GM23338 (cell line): ENCODE measurements at regions not wholly inside any gene's neighbourhood (a gene's known extent, or its start where the extent isn't known, plus 50 kb on each side); places are given as distances from the start of the nearest gene placed in this dataset.

ENCODE experiments used
- ATAC-seq: fragments of 200-7000 bp; cut with Tn5 transposase; 3 replicates; pipeline ENCODE4 v1.9.1; 2020
- DNase-seq: peaks from one replicate; pipeline ENCODE4 v3.0.0-alpha.2; 2015; ENCODE audit warnings: low spot score
- H2AFZ ChIP-seq: fragments of 200-600 bp; sonication (generic); 2 replicates; pipeline ENCODE4 v1.8.0; 2016; ENCODE audit warnings: antibody characterized with exemption, mild to moderate bottlenecking, moderate library complexity
- H3F3A ChIP-seq: fragments of 200-600 bp; sonication (generic); replicated peaks from 2 replicates; pipeline ENCODE4 v1.8.0; 2017; ENCODE audit warnings: antibody characterized with exemption, mixed run types, low read depth
- H3K27ac ChIP-seq: fragments of 200-600 bp; sonication (generic); 2 replicates; pipeline ENCODE4 v1.6.1; 2016; ENCODE audit warnings: low read depth
- H3K27me3 ChIP-seq: fragments of 200-600 bp; sonication (generic); 2 replicates; pipeline ENCODE4 v1.8.0; 2016; ENCODE audit warnings: mild to moderate bottlenecking, mixed run types, moderate library complexity; ENCODE audit not compliant: insufficient read depth
- H3K36me3 ChIP-seq: fragments of 200-600 bp; sonication (generic); 2 replicates; pipeline ENCODE4 v1.8.0; 2016; ENCODE audit warnings: mild to moderate bottlenecking; ENCODE audit not compliant: insufficient read depth
- H3K4me1 ChIP-seq: fragments of 200-600 bp; sonication (generic); 2 replicates; pipeline ENCODE4 v1.8.0; 2016; ENCODE audit warnings: mild to moderate bottlenecking, moderate library complexity; ENCODE audit not compliant: insufficient read depth
- H3K4me2 ChIP-seq: fragments of 200-600 bp; sonication (generic); 2 replicates; pipeline ENCODE4 v1.7.1; 2017; ENCODE audit warnings: mixed run types
- H3K4me3 ChIP-seq: fragments of 200-600 bp; sonication (generic); 2 replicates; pipeline ENCODE4 v1.6.1; 2016; ENCODE audit warnings: mixed run types
- H3K79me2 ChIP-seq: fragments of 200-600 bp; sonication (generic); replicated peaks from 2 replicates; pipeline ENCODE4 v1.8.0; 2017; ENCODE audit warnings: mild to moderate bottlenecking; ENCODE audit not compliant: insufficient read depth
- H3K9me2 ChIP-seq: fragments of 200-600 bp; sonication (generic); 2 replicates; pipeline ENCODE4 v1.8.0; 2017; ENCODE audit not compliant: insufficient read depth
- H4K20me1 ChIP-seq: fragments of 200-600 bp; sonication (generic); replicated peaks from 2 replicates; pipeline ENCODE4 v1.8.0; 2017; ENCODE audit warnings: mild to moderate bottlenecking; ENCODE audit not compliant: insufficient read depth
- H3K27ac Mint-ChIP-seq: 2 replicates; pipeline ENCODE4 v1.8.0; 2020; ENCODE audit warnings: inconsistent platforms, mild to moderate bottlenecking, moderate library complexity, mixed read lengths
- H3K27me3 Mint-ChIP-seq: 3 replicates; pipeline ENCODE4 v1.8.0; 2022; ENCODE audit warnings: low read depth, mild to moderate bottlenecking, moderate library complexity, mixed read lengths, inconsistent platforms; ENCODE audit not compliant: insufficient read depth, poor library complexity
- H3K36me3 Mint-ChIP-seq: 3 replicates; pipeline ENCODE4 v1.8.0; 2021; ENCODE audit warnings: low read depth, mild to moderate bottlenecking, inconsistent platforms, moderate library complexity, mixed read lengths
- H3K4me1 Mint-ChIP-seq: 3 replicates; pipeline ENCODE4 v1.8.0; 2020; ENCODE audit warnings: mild to moderate bottlenecking, inconsistent platforms, mixed read lengths
- H3K4me3 Mint-ChIP-seq: 3 replicates; pipeline ENCODE4 v1.8.0; 2021; ENCODE audit warnings: moderate library complexity, mild to moderate bottlenecking, inconsistent platforms, mixed read lengths
- H3K9me3 Mint-ChIP-seq: 3 replicates; pipeline ENCODE4 v1.8.0; 2020; ENCODE audit warnings: moderate library complexity, mild to moderate bottlenecking, inconsistent platforms, mixed read lengths
- CREB1 ChIP-seq: fragments of 250-450 bp; sonication (Bioruptor Pico); IDR thresholded peaks from 2 replicates; pipeline ENCODE4 v1.5.0; 2020; ENCODE audit warnings: low read depth, mild to moderate bottlenecking, moderate library complexity
- CTCF ChIP-seq, 2 experiments: fragments of 200-600 bp in 1 of 2; sonication (generic) in 1 of 2; conservative IDR thresholded peaks; 2 replicates each; pipeline versions ENCODE4 v1.5.1 to v1.6.1; 2016 to 2017; ENCODE audit warnings: antibody characterized with exemption in 2 of 2, low read depth in 2 of 2, mild to moderate bottlenecking in 2 of 2, moderate library complexity in 1 of 2
- ETS1 ChIP-seq: IDR thresholded peaks from 2 replicates; pipeline ENCODE4 v1.6.1; 2016; ENCODE audit warnings: antibody characterized with exemption
- EZH2 ChIP-seq: fragments of 200-600 bp; sonication (generic); IDR thresholded peaks from one replicate; pipeline ENCODE4 v1.8.0; 2017; ENCODE audit warnings: antibody characterized with exemption, mild to moderate bottlenecking, low read depth; ENCODE audit not compliant: unreplicated experiment
- EZH2phosphoT487 ChIP-seq: fragments of 200-600 bp; sonication (generic); IDR thresholded peaks from one replicate; pipeline ENCODE4 v1.8.1; 2018; ENCODE audit warnings: antibody characterized with exemption; ENCODE audit not compliant: unreplicated experiment
- JUNB ChIP-seq: IDR thresholded peaks from one replicate; pipeline ENCODE4 v1.6.1; 2016; ENCODE audit warnings: antibody characterized with exemption; ENCODE audit not compliant: unreplicated experiment
- NANOG ChIP-seq: IDR thresholded peaks from 2 replicates; pipeline ENCODE4 v1.6.1; 2016; ENCODE audit warnings: antibody characterized with exemption, borderline replicate concordance
- REST ChIP-seq: IDR thresholded peaks from one replicate; pipeline ENCODE4 v1.6.1; 2018; ENCODE audit warnings: antibody characterized with exemption; ENCODE audit not compliant: unreplicated experiment
- ZNF114 ChIP-seq: fragments of 250-450 bp; sonication (Bioruptor Pico); IDR thresholded peaks from 2 replicates; pipeline ENCODE4 v1.5.0; 2020; ENCODE audit warnings: mild to moderate bottlenecking, moderate library complexity
- ZNF331 ChIP-seq: fragments of 250-450 bp; sonication (Bioruptor Pico); IDR thresholded peaks from 2 replicates; pipeline ENCODE4 v1.5.0; 2020; ENCODE audit warnings: low read depth, mild to moderate bottlenecking, moderate library complexity

- H3K4me3 ChIP-seq: no peak overlapping the region
- ATAC-seq (no peak), DNase-seq (no peak)
- Mint-ChIP-seq H3K4me1 (peaks cover 12% of the 10 kb centered on the region), H3K36me3 (no peaks in the 10 kb centered on the region), H3K9me3 (no peaks in the 10 kb centered on the region), H3K27me3 (peaks cover 11% of the 10 kb centered on the region), H3K27ac (no peak overlapping the region), H3K4me3 (no peak overlapping the region)
- H2AFZ ChIP-seq: no peak overlapping the region
- H3F3A ChIP-seq: no peaks in the 10 kb centered on the region
- no peaks in the 10 kb centered on the region for H3K4me1 ChIP-seq
- H3K27ac ChIP-seq: no peak overlapping the region
- no peaks in the 10 kb centered on the region for H3K27me3 ChIP-seq
- H4K20me1 ChIP-seq: no peaks in the 10 kb centered on the region
- H3K79me2 ChIP-seq: no peaks in the 10 kb centered on the region
- H3K36me3 ChIP-seq: no peaks in the 10 kb centered on the region
- TF ChIP-seq EZH2 (no peak), NANOG (no peak), CREB1 (no peak), ZNF331 (CRISPR knock-in tag) (no peak), ZNF114 (CRISPR knock-in tag) (no peak), JUNB (no peak), REST (no peak), ETS1 (no peak), CTCF (conservative IDR thresholded peaks at IDR 0.05; ENCODE audit: low read depth in 2 of 2) (no peak), EZH2phosphoT487 (no peak)
- no peak overlapping the region for H3K4me2 ChIP-seq
- no peaks in the 10 kb centered on the region for H3K9me2 ChIP-seq
Measured at GRCh38 chr9:135243201-135244190, 156.0 kb downstream of the OLFM1 start.
